HL-60 (cell line): ENCODE measurements at regions not wholly inside any gene's neighbourhood (a gene's known extent, or its start where the extent isn't known, plus 50 kb on each side); places are given as distances from the start of the nearest gene placed in this dataset.
A peak's percentile ranks its signal among the peaks of the same experiment; 100 is the strongest.

Source experiments
- DNase-seq, 2 experiments: peaks; one replicate each; pipeline ENCODE4 v3.0.0-alpha.2; 2010 to 2020; ENCODE audit warnings: low read depth in 1 of 2, low spot score in 1 of 2
- H3K27ac ChIP-seq: fragments of 250-450 bp; sonication (Bioruptor Pico); replicated peaks from 2 replicates; pipeline ENCODE4 v1.5.1; 2020; ENCODE audit warnings: mild to moderate bottlenecking, moderate library complexity
- H3K27me3 ChIP-seq: fragments of 250-450 bp; sonication (Bioruptor Pico); 2 replicates; pipeline ENCODE4 v1.5.1; 2021; ENCODE audit warnings: mild to moderate bottlenecking, moderate library complexity; ENCODE audit not compliant: insufficient read depth, poor library complexity, severe bottlenecking
- H3K4me3 ChIP-seq: replicated peaks from 2 replicates; pipeline ENCODE4 v1.5.1; 2011; ENCODE audit warnings: mild to moderate bottlenecking, control low read depth, low read length; ENCODE audit not compliant: insufficient read depth
- GABPA ChIP-seq: IDR thresholded peaks from 2 replicates; pipeline ENCODE4 v1.6.1; 2012; ENCODE audit warnings: low read depth
- POLR2AphosphoS5 ChIP-seq: IDR thresholded peaks from 2 replicates; pipeline ENCODE4 v1.6.1; 2012; ENCODE audit warnings: low read depth
- SPI1 ChIP-seq: IDR thresholded peaks from 2 replicates; pipeline ENCODE4 v1.6.1; 2012; ENCODE audit warnings: low read depth, mild to moderate bottlenecking, borderline replicate concordance
- TF ChIP-seq, protein P1 (sequence below): IDR thresholded peaks from one replicate; pipeline ENCODE4 v1.5.1; 2011; ENCODE audit warnings: low read length, control low read depth, inconsistent platforms; ENCODE audit not compliant: insufficient read depth
- TF ChIP-seq, protein P2 (sequence below): IDR thresholded peaks from 2 replicates; pipeline ENCODE4 v1.6.1; 2012; ENCODE audit warnings: low read depth; ENCODE audit not compliant: insufficient replicate concordance

DNA sequence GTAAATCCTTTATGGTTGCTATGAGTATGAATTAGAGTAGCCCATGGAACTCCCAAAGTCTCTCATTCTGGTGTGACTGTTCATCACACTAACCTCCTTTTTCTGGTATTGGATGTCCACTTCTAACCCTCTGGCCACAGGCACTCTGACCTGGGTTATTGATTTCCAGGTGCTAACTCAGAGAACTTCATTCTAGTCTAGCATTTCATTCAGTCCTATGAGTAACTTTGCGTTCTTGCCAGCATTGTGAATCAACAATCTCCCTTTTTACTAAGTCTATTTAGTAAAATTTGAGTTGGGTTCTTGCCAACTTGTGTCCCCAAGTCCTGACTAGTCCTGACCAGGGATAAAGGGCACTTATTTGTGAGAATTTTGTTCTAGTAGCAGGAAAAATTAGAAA lies 103.5 kb downstream of the SNX18 start:
- H3K27ac ChIP-seq = peak overlapping the region; percentile 72
- TF ChIP-seq, protein P1, sequence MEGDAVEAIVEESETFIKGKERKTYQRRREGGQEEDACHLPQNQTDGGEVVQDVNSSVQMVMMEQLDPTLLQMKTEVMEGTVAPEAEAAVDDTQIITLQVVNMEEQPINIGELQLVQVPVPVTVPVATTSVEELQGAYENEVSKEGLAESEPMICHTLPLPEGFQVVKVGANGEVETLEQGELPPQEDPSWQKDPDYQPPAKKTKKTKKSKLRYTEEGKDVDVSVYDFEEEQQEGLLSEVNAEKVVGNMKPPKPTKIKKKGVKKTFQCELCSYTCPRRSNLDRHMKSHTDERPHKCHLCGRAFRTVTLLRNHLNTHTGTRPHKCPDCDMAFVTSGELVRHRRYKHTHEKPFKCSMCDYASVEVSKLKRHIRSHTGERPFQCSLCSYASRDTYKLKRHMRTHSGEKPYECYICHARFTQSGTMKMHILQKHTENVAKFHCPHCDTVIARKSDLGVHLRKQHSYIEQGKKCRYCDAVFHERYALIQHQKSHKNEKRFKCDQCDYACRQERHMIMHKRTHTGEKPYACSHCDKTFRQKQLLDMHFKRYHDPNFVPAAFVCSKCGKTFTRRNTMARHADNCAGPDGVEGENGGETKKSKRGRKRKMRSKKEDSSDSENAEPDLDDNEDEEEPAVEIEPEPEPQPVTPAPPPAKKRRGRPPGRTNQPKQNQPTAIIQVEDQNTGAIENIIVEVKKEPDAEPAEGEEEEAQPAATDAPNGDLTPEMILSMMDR = no peak
- no peak overlapping the region for H3K4me3 ChIP-seq
- no peaks in the 10 kb centered on the region for H3K27me3 ChIP-seq
- DNase-seq = no peak

DNA sequence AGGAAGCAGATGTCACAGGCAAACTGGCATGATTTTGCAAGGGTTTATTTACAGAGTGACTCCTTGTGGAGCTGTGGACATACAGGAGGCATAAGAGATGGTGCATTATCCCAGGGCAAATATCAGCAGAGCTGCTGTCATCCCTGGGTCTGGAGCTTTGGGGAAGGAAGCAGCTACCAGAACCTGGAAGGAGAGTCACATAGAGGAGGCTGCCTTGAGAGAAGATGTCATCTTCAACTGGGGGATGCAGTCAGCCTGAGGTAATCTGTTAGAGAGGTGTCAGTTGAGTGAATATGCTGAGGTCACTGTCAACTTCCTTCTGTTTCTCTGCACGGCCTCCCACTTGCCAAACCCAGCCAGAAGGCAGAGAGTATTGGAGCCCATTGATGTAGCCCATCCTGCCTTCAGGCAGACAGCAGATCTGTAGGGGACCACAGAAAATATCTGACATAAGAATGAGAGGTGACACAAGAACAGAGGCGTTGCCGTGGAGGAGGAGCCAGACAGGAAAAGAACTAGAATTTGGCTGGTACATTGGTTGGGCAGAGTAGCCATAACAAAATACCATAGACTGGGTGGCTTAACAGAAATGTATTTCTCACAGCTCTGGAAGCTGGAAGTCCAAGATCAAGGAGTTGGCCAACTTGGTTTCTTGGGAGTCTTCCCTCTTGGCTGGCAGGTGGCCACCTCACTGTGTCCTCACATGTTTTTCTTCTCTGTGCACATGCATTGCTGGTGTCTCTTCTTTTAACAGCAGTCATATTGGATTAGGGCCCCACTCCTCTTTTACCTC lies 102.8 kb downstream of the SNX18 start:
- H3K27me3 ChIP-seq = no peaks in the 10 kb centered on the region
- H3K27ac ChIP-seq = peak overlapping the region; percentile 72
- peak; percentile 38 to 81 for DNase-seq
- H3K4me3 ChIP-seq = no peak overlapping the region
- no peak for TF ChIP-seq SPI1
- TF ChIP-seq GABPA = no peak
- TF ChIP-seq, protein P2, sequence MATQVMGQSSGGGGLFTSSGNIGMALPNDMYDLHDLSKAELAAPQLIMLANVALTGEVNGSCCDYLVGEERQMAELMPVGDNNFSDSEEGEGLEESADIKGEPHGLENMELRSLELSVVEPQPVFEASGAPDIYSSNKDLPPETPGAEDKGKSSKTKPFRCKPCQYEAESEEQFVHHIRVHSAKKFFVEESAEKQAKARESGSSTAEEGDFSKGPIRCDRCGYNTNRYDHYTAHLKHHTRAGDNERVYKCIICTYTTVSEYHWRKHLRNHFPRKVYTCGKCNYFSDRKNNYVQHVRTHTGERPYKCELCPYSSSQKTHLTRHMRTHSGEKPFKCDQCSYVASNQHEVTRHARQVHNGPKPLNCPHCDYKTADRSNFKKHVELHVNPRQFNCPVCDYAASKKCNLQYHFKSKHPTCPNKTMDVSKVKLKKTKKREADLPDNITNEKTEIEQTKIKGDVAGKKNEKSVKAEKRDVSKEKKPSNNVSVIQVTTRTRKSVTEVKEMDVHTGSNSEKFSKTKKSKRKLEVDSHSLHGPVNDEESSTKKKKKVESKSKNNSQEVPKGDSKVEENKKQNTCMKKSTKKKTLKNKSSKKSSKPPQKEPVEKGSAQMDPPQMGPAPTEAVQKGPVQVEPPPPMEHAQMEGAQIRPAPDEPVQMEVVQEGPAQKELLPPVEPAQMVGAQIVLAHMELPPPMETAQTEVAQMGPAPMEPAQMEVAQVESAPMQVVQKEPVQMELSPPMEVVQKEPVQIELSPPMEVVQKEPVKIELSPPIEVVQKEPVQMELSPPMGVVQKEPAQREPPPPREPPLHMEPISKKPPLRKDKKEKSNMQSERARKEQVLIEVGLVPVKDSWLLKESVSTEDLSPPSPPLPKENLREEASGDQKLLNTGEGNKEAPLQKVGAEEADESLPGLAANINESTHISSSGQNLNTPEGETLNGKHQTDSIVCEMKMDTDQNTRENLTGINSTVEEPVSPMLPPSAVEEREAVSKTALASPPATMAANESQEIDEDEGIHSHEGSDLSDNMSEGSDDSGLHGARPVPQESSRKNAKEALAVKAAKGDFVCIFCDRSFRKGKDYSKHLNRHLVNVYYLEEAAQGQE = no peak
- TF ChIP-seq, protein P1 = no peak
- TF ChIP-seq POLR2AphosphoS5 = no peak

DNA sequence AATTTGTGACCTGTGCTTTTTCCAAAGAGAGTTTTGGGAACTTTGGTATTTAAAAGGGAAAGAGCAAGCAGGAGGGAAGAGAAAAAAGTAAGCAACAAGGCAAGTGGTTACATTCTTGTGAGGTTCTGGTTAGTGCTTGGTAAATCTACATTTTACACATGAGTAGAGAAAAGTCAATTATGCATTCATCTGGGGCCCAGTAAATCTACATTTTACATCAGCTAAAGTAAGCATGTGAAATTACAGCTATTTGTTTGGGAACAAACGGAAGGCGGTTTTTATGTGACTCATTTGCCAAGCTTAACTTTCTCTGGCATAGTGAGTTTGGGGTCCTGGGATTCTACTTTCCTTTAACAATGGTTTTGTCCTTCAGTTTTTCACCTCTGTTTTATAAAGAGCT lies 102.2 kb downstream of the SNX18 start:
- TF ChIP-seq, protein P2 = no peak
- no peak for TF ChIP-seq SPI1
- TF ChIP-seq GABPA = no peak
- TF ChIP-seq, protein P1 = no peak
- H3K27ac ChIP-seq = peak overlapping the region; percentile 72
- H3K27me3 ChIP-seq = no peaks in the 10 kb centered on the region
- DNase-seq = no peak
- no peak overlapping the region for H3K4me3 ChIP-seq
